MCF 10A (cell line): ENCODE measurements at regions not wholly inside any gene's neighbourhood (a gene's known extent, or its start where the extent isn't known, plus 50 kb on each side); places are given as distances from the start of the nearest gene placed in this dataset.
A peak's percentile ranks its signal among the peaks of the same experiment; 100 is the strongest.

Experiments
- BruUV-seq: library from RNA; stranded (reverse); fragments of 400-500 nt; replicated peaks from 2 replicates; lab custom pipeline; 2021; lab: Mats Ljungman, UMichigan
- CTCF ChIA-PET: fragments of 300-600 bp; sonication (Branson Sonifier 250); formaldehyde crosslinking; extraction: SDS; loops from one replicate; lab custom pipeline; 2021; ENCODE audit warnings: antibody characterized with exemption, inconsistent platforms; lab: Yijun Ruan, JAX
- POLR2A ChIA-PET: fragments of 300-600, 350-650 bp; sonication (Branson Sonifier 250); formaldehyde crosslinking; extraction: SDS; loops from one replicate; lab custom pipeline; 2020; ENCODE audit warnings: antibody characterized with exemption, inconsistent platforms; lab: Yijun Ruan, JAX
- DNase-seq: peaks from one replicate; pipeline ENCODE4 v3.0.0-alpha.2; 2018; ENCODE audit not compliant: unreplicated experiment
- H3K27ac Mint-ChIP-seq: one replicate; pipeline ENCODE4 v1.8.0; 2022; ENCODE audit warnings: mild to moderate bottlenecking, low read depth, mixed read lengths; ENCODE audit not compliant: unreplicated experiment
- H3K27me3 Mint-ChIP-seq: one replicate; pipeline ENCODE4 v1.8.0; 2022; ENCODE audit warnings: mixed read lengths; ENCODE audit not compliant: insufficient read depth, unreplicated experiment
- H3K36me3 Mint-ChIP-seq: one replicate; pipeline ENCODE4 v1.8.0; 2022; ENCODE audit warnings: mild to moderate bottlenecking, moderate library complexity, mixed read lengths; ENCODE audit not compliant: insufficient read depth, unreplicated experiment
- H3K4me1 Mint-ChIP-seq: one replicate; pipeline ENCODE4 v1.8.0; 2022; ENCODE audit warnings: mixed read lengths; ENCODE audit not compliant: insufficient read depth, unreplicated experiment
- H3K4me3 Mint-ChIP-seq: one replicate; pipeline ENCODE4 v1.8.0; 2022; ENCODE audit warnings: mild to moderate bottlenecking, moderate library complexity, mixed read lengths; ENCODE audit not compliant: unreplicated experiment
- H3K9me3 Mint-ChIP-seq: one replicate; pipeline ENCODE4 v1.8.0; 2022; ENCODE audit warnings: mixed read lengths; ENCODE audit not compliant: unreplicated experiment
- CTCF ChIP-seq: fragments of 200-600 bp; IDR thresholded peaks from one replicate; pipeline ENCODE4 v1.8.0; 2022; ENCODE audit warnings: antibody characterized with exemption, mild to moderate bottlenecking; ENCODE audit not compliant: unreplicated experiment
- intact Hi-C: fragments of 100-400 bp; cut with micrococcal nuclease; formaldehyde crosslinking; loops from 2 replicates; pipeline ENCODE4 v1.14.1; 2022

GRCh38 chr10:111873621-111874135, 309.9 kb downstream of the GPAM start:
- no peak for TF ChIP-seq CTCF
- ChIA-PET POLR2A (no interaction called here), CTCF (interaction anchor here (0.5 to 1.1 kb wide), 4 partner anchors 10 to 368 kb away, joined by 3 to 5 read pairs (median 3); no protein-coding TSS in a partner anchor)
- H3K4me1 Mint-ChIP-seq, result peaks cover 20% of the 10 kb centered on the region
- DNase-seq, result no peak
- no peaks in the 10 kb centered on the region for H3K36me3 Mint-ChIP-seq
- H3K9me3 Mint-ChIP-seq, result peaks cover 10% of the 10 kb centered on the region
- H3K27ac Mint-ChIP-seq, result no peak overlapping the region
- H3K27me3 Mint-ChIP-seq, result peaks cover 11% of the 10 kb centered on the region
- no TSS peak for BruUV-seq
- intact Hi-C loops, result no loop called here
- no peak overlapping the region for H3K4me3 Mint-ChIP-seq

- Mint-ChIP-seq H3K9me3 (peaks cover 11% of the 10 kb centered on the region), H3K27me3 (peaks cover 11% of the 10 kb centered on the region), H3K4me3 (no peak overlapping the region), H3K36me3 (no peaks in the 10 kb centered on the region), H3K4me1 (peaks cover 20% of the 10 kb centered on the region), H3K27ac (no peak overlapping the region)
- TF ChIP-seq CTCF, result no peak
- BruUV-seq, result no TSS peak
- POLR2A ChIA-PET, result interaction anchor here (1.2 kb wide), 1 partner anchor 13 kb away, joined by 3 read pairs; no protein-coding TSS in a partner anchor
- CTCF ChIA-PET, result no interaction called here
- intact Hi-C loops, result no loop called here
- DNase-seq, result peak; percentile 15
Observed at GRCh38 chr10:111874576-111874975, 309.0 kb downstream of the GPAM start.

DNA sequence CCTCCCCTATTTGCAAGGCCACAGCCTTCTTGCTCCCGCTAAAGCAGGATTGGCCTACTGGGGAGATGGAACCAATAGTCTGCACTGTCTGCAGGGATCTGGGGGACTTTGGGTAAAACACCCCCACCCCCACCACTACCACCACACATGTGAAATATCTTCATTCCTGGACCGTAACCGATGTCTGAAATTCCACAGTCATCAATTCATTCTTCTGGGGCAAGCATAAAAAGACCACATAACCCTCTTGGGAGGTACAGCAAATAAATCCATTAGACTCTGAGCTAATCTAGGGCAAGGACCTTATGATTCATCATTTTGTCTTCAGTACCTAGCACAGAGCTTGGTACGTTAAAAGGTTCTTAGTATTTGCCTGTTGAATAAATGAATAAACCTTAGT, 307.8 kb downstream of the GPAM start:
- BruUV-seq, result no TSS peak
- CTCF ChIA-PET, result interaction anchor here (1.4 kb wide), 1 partner anchor 8 kb away, joined by 3 read pairs; no protein-coding TSS in a partner anchor
- Mint-ChIP-seq H3K4me1 (peaks cover 20% of the 10 kb centered on the region), H3K36me3 (no peaks in the 10 kb centered on the region), H3K9me3 (peaks cover 11% of the 10 kb centered on the region), H3K4me3 (no peak overlapping the region), H3K27me3 (peaks cover 11% of the 10 kb centered on the region), H3K27ac (no peak overlapping the region)
- POLR2A ChIA-PET, result interaction anchor here (1.2 kb wide), 1 partner anchor 12 kb away, joined by 3 read pairs; no protein-coding TSS in a partner anchor
- no peak for TF ChIP-seq CTCF
- intact Hi-C loops, result no loop called here
- DNase-seq, result no peak

DNA sequence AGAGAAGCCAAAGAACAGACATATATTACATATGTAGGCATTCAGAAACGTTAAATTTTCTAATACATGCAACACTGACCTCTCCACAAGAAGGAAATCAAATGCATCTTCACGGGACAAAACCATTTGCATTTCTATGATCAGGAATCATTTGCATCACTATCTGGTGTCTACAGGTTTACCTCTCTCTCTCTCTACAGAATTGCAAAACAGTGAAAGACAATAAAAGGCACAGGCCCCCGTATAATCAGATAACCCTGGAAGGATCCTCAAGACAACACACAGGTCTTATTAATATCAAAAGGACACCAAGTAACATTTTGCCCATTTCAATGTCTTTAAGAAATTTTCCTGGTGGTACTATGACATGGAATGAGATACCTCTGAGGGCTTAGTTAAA, 306.3 kb downstream of the GPAM start:
- POLR2A ChIA-PET, result no interaction called here
- no peak overlapping the region for H3K4me3 Mint-ChIP-seq
- no TSS peak for BruUV-seq

More for the DNA sequence above, 306.3 kb downstream of the GPAM start:
- Mint-ChIP-seq H3K4me1 (peaks cover 18% of the 10 kb centered on the region), H3K9me3 (peaks cover 11% of the 10 kb centered on the region), H3K36me3 (no peaks in the 10 kb centered on the region), H3K27me3 (peaks cover 11% of the 10 kb centered on the region), H3K27ac (no peak overlapping the region)
- CTCF ChIA-PET, result no interaction called here
- no peak for DNase-seq
- TF ChIP-seq CTCF, result no peak
- intact Hi-C loops, result no loop called here
